Fibroblast of lung (primary cell): ENCODE measurements at regions not wholly inside any gene's neighbourhood (a gene's known extent, or its start where the extent isn't known, plus 50 kb on each side); places are given as distances from the start of the nearest gene placed in this dataset.

Experiments used
- EZH2 ChIP-seq: IDR thresholded peaks from 2 replicates; pipeline ENCODE4 v1.5.1; 2012; ENCODE audit warnings: low read length, control low read depth, mild to moderate bottlenecking; ENCODE audit errors: missing control alignments
- TF ChIP-seq, protein P1 (sequence below), 2 donors: IDR thresholded peaks in 1 of 2; conservative IDR thresholded peaks in 1 of 2; 1 replicate in 1 of 2; 2 replicates in 1 of 2; pipeline ENCODE4 v1.5.1; 2011 to 2012; ENCODE audit warnings: low read length in 2 of 2, control low read depth in 1 of 2, inconsistent platforms in 1 of 2, low read depth in 1 of 2, mild to moderate bottlenecking in 1 of 2

GRCh38 chrX:147803948-147804347 lies 107.8 kb upstream of the FMR1 start:
- TF ChIP-seq, protein P1, sequence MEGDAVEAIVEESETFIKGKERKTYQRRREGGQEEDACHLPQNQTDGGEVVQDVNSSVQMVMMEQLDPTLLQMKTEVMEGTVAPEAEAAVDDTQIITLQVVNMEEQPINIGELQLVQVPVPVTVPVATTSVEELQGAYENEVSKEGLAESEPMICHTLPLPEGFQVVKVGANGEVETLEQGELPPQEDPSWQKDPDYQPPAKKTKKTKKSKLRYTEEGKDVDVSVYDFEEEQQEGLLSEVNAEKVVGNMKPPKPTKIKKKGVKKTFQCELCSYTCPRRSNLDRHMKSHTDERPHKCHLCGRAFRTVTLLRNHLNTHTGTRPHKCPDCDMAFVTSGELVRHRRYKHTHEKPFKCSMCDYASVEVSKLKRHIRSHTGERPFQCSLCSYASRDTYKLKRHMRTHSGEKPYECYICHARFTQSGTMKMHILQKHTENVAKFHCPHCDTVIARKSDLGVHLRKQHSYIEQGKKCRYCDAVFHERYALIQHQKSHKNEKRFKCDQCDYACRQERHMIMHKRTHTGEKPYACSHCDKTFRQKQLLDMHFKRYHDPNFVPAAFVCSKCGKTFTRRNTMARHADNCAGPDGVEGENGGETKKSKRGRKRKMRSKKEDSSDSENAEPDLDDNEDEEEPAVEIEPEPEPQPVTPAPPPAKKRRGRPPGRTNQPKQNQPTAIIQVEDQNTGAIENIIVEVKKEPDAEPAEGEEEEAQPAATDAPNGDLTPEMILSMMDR (conservative IDR thresholded peaks at IDR 0.05 in 1 of 2, IDR thresholded peaks at IDR 0.05 in 1 of 2; ENCODE audit: low read depth in 1 of 2, low read length in 2 of 2): no peak
- no peak for TF ChIP-seq EZH2
